Adipocyte (in vitro differentiated cells): ENCODE measurements at regions not wholly inside any gene's neighbourhood (a gene's known extent, or its start where the extent isn't known, plus 50 kb on each side); places are given as distances from the start of the nearest gene placed in this dataset.
A peak's percentile ranks its signal among the peaks of the same experiment; 100 is the strongest.

Experiments
- DNase-seq: peaks from one replicate; pipeline ENCODE4 v3.0.0-alpha.2; 2015; ENCODE audit warnings: low read depth
- H3K27me3 ChIP-seq: replicated peaks from 2 replicates; pipeline ENCODE4 v1.7.0; 2013; ENCODE audit warnings: mild to moderate bottlenecking, low read length, moderate library complexity; ENCODE audit not compliant: control insufficient read depth, insufficient read depth
- H3K36me3 ChIP-seq: 2 replicates; pipeline ENCODE4 v1.7.0; 2013; ENCODE audit warnings: low read length, mild to moderate bottlenecking, moderate library complexity; ENCODE audit not compliant: control insufficient read depth, insufficient read depth, severe bottlenecking
- H3K4me1 ChIP-seq: 2 replicates; pipeline ENCODE4 v1.7.0; 2013; ENCODE audit warnings: mild to moderate bottlenecking, low read length, moderate library complexity; ENCODE audit not compliant: control insufficient read depth, insufficient read depth
- H3K4me3 ChIP-seq: 2 replicates; pipeline ENCODE4 v1.7.0; 2013; ENCODE audit warnings: mild to moderate bottlenecking, low read length, moderate library complexity
- H3K9ac ChIP-seq: 2 replicates; pipeline ENCODE4 v1.7.0; 2013; ENCODE audit warnings: mild to moderate bottlenecking, low read length, moderate library complexity
- H3K9me3 ChIP-seq: 2 replicates; pipeline ENCODE4 v1.7.0; 2013; ENCODE audit warnings: mild to moderate bottlenecking, low read length, moderate library complexity; ENCODE audit not compliant: control insufficient read depth

DNA sequence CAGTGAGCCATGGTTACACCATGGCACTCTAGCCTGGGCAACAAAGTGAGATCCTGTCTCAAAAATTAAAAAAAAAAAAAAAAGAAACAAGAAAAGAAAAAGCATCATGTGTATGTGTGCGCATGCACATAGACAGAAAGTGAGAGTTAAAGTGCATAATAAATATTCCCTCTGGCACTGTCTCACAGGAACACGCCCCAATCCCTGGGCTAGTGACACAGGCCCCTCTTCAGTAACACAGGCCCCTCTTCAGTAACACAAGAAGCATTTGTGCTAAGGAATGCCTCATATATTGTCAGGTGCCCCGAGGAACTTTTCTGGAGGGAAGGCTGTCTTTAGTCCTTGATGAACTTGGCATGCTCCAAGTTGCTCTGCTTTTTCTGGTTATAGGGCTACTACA lies 57.5 kb downstream of the RPL27A start:
- Histone ChIP-seq H3K9me3 (no peaks in the 10 kb centered on the region), H3K9ac (no peak overlapping the region), H3K4me3 (no peak overlapping the region), H3K4me1 (peaks cover 13% of the 10 kb centered on the region), H3K27me3 (no peaks in the 10 kb centered on the region), H3K36me3 (no peaks in the 10 kb centered on the region)
- DNase-seq, result no peak

DNA sequence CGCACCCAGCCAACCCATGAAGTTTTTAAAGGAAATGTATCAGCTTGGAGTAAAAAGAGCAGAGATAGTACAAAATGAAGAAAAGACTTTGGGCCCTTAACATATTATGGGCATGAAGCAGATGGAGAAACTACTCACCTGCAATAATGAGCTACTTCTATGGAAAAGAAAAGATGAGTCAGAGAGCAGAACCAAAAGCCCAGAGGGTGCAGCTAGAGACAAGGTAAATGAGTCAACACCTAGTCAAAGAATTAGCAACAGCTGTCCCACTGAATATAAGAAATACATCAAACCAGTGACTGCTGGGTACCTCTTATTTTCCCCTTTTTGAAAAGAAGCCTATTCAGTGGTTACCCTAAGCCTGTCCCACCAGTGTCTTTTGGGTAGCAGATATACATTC lies 61.8 kb downstream of the RPL27A start:
- Histone ChIP-seq H3K27me3 (no peaks in the 10 kb centered on the region), H3K36me3 (peaks cover 4% of the 10 kb centered on the region), H3K4me3 (no peak overlapping the region), H3K9ac (no peak overlapping the region), H3K4me1 (no peaks in the 10 kb centered on the region), H3K9me3 (no peaks in the 10 kb centered on the region)
- DNase-seq, result no peak

DNA sequence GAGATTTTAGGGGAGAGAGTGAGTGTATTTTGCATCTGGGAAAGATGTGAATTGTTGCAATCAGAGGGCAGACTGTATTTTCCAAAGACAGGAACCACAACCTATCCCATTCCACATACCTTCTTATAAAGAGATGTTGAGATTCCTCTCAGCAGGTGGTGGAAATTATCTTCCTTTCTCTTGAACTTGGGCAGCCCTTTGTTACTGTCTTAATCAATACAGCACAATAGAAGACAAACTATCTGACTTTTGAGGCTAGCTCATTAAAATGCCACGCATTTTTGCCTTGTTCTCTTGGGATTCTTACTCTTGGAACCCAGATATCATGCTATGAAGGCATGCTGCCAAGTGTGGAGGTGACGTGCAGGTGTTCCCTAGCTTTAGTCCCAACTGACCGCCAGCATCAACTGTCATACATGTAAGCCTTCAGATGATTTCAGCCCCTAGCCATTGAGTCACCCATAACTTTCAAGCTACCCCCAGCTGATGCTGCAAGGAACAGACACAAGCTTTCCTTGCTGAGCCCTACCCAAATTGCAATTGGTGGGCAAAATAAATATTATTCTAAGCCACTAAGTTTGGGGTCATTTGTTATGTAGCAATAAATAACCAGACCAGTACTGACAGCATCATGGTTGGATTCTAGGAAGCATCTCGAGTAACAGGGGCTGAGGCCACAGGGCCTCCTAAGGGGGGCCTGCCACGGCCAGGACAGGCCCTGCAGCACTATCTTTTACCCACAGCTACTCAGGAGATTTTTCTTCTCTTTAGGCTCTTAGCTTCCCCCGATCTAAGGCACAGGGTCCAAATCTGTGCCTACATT lies 63.0 kb downstream of the RPL27A start:
- no peaks in the 10 kb centered on the region for H3K4me1 ChIP-seq
- H3K36me3 ChIP-seq, result peaks cover 4% of the 10 kb centered on the region
- no peak for DNase-seq
- H3K9ac ChIP-seq, result no peak overlapping the region
- H3K27me3 ChIP-seq, result no peaks in the 10 kb centered on the region
- no peaks in the 10 kb centered on the region for H3K9me3 ChIP-seq
- H3K4me3 ChIP-seq, result no peak overlapping the region

DNA sequence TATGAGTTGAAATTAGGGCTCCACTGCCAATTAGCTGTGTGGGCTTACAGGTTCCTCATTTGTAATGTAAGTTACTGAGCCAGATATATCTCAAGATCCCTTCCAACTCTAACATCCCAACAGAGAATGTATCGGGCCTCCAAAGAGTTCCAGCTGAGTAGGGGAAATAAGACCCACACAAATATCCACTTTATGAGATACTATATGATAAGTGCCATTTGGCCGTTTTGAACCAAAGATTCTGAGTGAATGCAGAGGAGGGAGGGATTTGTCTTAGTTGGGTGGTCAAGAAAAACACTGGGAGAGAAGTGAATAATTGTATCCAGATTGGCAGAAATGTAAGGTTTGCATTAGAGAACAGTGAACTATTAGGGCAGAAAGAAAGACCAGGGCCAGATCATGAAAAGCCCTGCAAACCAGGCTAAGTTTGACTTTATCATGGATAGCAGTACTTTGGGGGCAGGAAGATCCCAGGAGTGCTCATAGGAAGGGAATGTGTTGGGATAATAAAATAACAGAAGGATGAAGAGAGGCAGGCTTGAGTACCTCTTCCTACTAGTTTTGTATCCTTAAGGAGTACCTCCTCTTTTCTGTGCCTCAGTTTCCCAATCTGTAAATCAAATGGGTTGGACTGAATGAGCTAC lies 63.9 kb downstream of the RPL27A start:
- Histone ChIP-seq H3K27me3 (no peaks in the 10 kb centered on the region), H3K9me3 (no peaks in the 10 kb centered on the region), H3K4me3 (no peak overlapping the region), H3K9ac (no peak overlapping the region), H3K36me3 (peaks cover 4% of the 10 kb centered on the region), H3K4me1 (no peaks in the 10 kb centered on the region)
- DNase-seq, result no peak

DNA sequence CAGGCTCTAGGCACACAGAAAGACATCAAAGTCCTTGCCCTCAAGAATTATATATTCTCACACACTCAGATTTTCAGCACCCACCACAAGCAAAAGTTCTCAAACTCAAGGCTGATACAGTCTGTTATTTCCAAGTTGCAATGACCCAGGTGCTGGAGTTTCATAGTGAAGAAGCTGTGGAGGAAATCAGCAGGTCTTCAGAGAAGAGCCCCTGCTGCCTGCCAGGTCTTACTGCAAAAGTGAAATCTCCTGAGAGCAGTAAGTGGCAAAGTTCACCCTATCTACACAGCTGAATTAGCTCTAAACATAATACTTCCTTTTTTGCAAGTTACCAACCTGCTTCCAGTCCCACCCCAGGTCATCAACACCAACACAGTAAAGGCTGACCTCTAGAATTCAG lies 64.6 kb downstream of the RPL27A start:
- no peak for DNase-seq
- no peaks in the 10 kb centered on the region for H3K27me3 ChIP-seq
- H3K9me3 ChIP-seq, result no peaks in the 10 kb centered on the region
- no peaks in the 10 kb centered on the region for H3K4me1 ChIP-seq
- peaks cover 4% of the 10 kb centered on the region for H3K36me3 ChIP-seq
- no peak overlapping the region for H3K4me3 ChIP-seq
- H3K9ac ChIP-seq, result no peak overlapping the region

DNA sequence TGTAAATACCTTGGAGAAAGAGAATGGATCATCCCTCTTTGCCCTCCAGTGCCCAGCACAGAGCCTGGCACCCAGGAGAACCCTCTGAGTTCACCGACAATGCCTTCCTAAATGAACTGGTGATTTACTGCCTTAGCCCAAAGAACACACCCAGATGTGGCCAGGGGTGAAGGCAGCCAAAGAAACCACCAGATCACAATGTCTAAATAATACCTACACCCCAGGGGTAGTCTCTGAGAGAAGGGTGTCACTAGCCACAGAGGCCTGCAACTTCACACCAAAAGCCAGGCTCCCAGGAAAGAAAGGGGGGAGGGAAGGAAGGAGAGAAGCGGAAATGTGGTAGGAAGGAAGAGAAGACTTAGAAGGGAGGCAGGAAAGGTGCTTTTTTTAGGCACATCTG lies 65.7 kb downstream of the RPL27A start:
- Histone ChIP-seq H3K36me3 (peaks cover 4% of the 10 kb centered on the region), H3K4me3 (no peak overlapping the region)
- DNase-seq, result no peak

DNA sequence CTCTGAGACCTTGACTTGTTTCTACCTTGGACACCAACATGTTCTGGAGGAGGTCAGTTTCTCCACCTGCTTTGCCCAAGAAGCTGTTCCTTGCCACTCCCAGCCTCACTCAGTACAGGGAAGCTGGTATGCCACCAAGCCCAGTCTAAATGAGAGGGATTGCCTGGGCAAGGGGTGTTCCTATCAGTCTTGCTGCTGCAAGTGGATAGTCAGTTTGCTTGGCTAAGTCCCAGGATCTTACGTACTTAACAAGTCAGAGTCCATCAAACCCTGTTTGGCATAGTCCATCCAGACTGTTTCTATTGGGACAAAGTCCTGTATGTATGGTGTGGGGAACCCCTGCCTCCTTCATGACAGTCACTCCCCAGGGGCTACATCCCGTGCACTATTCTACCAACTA lies 66.6 kb downstream of the RPL27A start:
- no peaks in the 10 kb centered on the region for H3K27me3 ChIP-seq
- H3K36me3 ChIP-seq, result peaks cover 4% of the 10 kb centered on the region
- H3K4me3 ChIP-seq, result no peak overlapping the region
- no peak for DNase-seq
- no peak overlapping the region for H3K9ac ChIP-seq
- H3K9me3 ChIP-seq, result no peaks in the 10 kb centered on the region
- H3K4me1 ChIP-seq, result no peaks in the 10 kb centered on the region

More for the DNA sequence above, 65.7 kb downstream of the RPL27A start:
- Histone ChIP-seq H3K9ac (no peak overlapping the region), H3K27me3 (no peaks in the 10 kb centered on the region), H3K4me1 (no peaks in the 10 kb centered on the region), H3K9me3 (no peaks in the 10 kb centered on the region)

DNA sequence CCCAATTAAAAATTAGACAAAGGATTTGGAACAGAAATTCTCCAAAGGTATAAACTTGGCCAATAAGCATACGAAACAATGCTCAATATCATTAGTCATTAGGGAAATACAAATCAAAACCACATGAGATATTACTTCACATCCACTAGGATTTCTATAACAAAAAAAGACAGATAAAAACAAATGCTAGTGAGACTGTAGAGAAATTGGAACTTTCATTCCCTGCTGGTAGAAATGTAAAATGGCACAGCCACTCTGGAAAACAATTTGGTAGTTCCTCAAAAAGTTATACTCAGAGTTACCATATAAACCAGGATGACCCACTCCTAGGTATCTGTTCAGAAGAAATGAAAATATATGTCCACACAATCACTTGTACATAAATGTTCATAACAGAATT lies 71.6 kb downstream of the RPL27A start:
- H3K4me1 ChIP-seq, result peaks cover 25% of the 10 kb centered on the region
- H3K27me3 ChIP-seq, result no peaks in the 10 kb centered on the region
- DNase-seq, result no peak
- H3K9ac ChIP-seq, result no peak overlapping the region
- no peaks in the 10 kb centered on the region for H3K36me3 ChIP-seq
- H3K9me3 ChIP-seq, result no peaks in the 10 kb centered on the region
- H3K4me3 ChIP-seq, result no peak overlapping the region

DNA sequence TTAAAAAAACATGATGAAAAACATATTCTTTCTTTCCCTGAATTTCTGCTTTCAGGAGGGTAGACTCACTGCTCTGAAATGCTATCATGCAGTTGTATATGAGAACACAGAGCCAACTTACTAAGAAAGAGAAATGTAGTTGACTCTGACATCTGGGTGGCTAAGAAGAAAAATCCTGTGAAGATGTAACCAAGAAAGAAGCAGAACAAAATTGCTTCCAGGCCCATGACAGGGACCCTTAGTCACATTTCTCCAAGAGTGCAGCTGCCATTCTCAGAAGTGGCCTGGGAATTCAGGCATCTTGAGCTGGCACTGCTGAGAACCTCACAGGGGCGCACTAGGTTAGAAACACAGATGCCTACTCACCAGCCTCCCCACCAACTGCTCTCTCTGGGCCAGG lies 73.6 kb downstream of the RPL27A start:
- peak; percentile 60 for DNase-seq
- no peaks in the 10 kb centered on the region for H3K36me3 ChIP-seq
- no peaks in the 10 kb centered on the region for H3K27me3 ChIP-seq
- peak overlapping the region; percentile 4 for H3K4me3 ChIP-seq
- peaks cover 45% of the 10 kb centered on the region for H3K4me1 ChIP-seq
- H3K9me3 ChIP-seq, result no peaks in the 10 kb centered on the region
- peak overlapping the region; percentile 45 for H3K9ac ChIP-seq

DNA sequence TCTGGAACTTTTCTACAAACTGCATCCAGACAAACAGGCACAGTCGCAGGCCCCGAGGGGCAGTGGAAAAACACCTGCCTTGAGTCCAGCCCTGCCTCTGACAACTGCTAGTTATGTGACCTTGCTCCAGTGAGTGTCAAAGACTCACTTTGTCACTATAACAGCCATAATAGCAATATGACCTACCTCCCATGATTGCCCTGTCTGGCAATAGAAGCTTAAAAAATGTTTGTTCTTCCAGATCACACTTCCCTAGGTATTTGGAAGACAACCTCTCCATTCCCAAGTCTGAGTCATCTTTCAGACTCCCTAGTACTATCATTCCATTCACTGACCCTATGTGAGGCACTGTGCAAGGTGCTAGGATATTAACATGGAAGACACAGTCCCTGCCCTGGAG lies 74.5 kb downstream of the RPL27A start:
- H3K9ac ChIP-seq, result peak overlapping the region; percentile 2

DNA sequence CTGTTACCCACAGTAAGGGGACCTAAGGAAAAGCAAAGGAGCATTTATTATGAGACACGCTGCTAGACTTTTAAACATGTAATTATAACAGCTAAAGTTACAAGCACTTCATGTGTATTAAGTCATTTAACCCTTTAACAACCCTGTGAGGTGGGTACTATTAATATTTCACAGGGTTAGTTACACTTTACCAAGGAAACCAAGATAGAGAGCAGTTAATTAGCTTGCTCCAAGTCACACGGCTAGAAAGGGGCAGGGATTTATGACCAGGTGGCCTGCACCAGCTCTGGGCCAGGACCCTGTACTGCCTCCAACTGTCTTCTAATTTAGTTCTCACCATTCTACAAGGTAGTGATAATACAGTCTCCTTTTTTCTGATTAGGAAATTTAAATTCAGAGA lies 74.9 kb downstream of the RPL27A start:
- no peak overlapping the region for H3K9ac ChIP-seq
- no peaks in the 10 kb centered on the region for H3K9me3 ChIP-seq
- no peaks in the 10 kb centered on the region for H3K27me3 ChIP-seq
- no peak for DNase-seq
- H3K4me3 ChIP-seq, result no peak overlapping the region
- peaks cover 47% of the 10 kb centered on the region for H3K4me1 ChIP-seq
- no peaks in the 10 kb centered on the region for H3K36me3 ChIP-seq

More for the DNA sequence above, 74.5 kb downstream of the RPL27A start:
- DNase-seq, result no peak
- Histone ChIP-seq H3K27me3 (no peaks in the 10 kb centered on the region), H3K36me3 (no peaks in the 10 kb centered on the region), H3K9me3 (no peaks in the 10 kb centered on the region), H3K4me1 (peaks cover 47% of the 10 kb centered on the region), H3K4me3 (no peak overlapping the region)
